NCI-H774 (cell line): ENCODE measurements at regions not wholly inside any gene's neighbourhood (a gene's known extent, or its start where the extent isn't known, plus 50 kb on each side); places are given as distances from the start of the nearest gene placed in this dataset.

ENCODE experiments used
- DNase-seq: peaks from one replicate; lab custom pipeline; 2025; lab: John Stamatoyannopoulos, UW

GRCh38 chr21:16072737-16073136 lies 343.0 kb downstream of the USP25 start:
- DNase-seq = no peak

GRCh38 chr21:16073586-16073985 lies 343.8 kb downstream of the USP25 start:
- no peak for DNase-seq

- DNase-seq = no peak
These were observed 345.2 kb downstream of the USP25 start for GRCh38 chr21:16074950-16075489.

GRCh38 chr21:16075649-16076282 lies 346.0 kb downstream of the USP25 start:
- no peak for DNase-seq

- no peak for DNase-seq
These were observed 346.7 kb downstream of the USP25 start for GRCh38 chr21:16076465-16076864.

GRCh38 chr21:16078382-16078781 lies 348.6 kb downstream of the USP25 start:
- DNase-seq = no peak

GRCh38 chr21:16079830-16080229 lies 350.0 kb downstream of the USP25 start:
- peak; percentile 46 for DNase-seq

GRCh38 chr21:16081304-16081703 lies 351.5 kb downstream of the USP25 start:
- no peak for DNase-seq

GRCh38 chr21:16082038-16082816 lies 352.4 kb downstream of the USP25 start:
- DNase-seq = no peak

- DNase-seq = no peak
These were observed 355.1 kb downstream of the USP25 start for GRCh38 chr21:16084776-16085364.

- no peak for DNase-seq
These were observed 355.6 kb downstream of the USP25 start for GRCh38 chr21:16085421-16085820.

GRCh38 chr21:16086121-16086520 lies 356.3 kb downstream of the USP25 start:
- no peak for DNase-seq

GRCh38 chr21:16086936-16087335 lies 357.2 kb downstream of the USP25 start:
- DNase-seq = no peak

GRCh38 chr21:16087523-16087922 lies 357.7 kb downstream of the USP25 start:
- DNase-seq = no peak

GRCh38 chr21:16088056-16088455 lies 358.3 kb downstream of the USP25 start:
- no peak for DNase-seq

- DNase-seq = no peak
These were observed 365.2 kb downstream of the USP25 start for GRCh38 chr21:16095005-16095404.

GRCh38 chr21:16096988-16097387 lies 367.2 kb downstream of the USP25 start:
- no peak for DNase-seq

GRCh38 chr21:16102113-16102512 lies 372.3 kb downstream of the USP25 start:
- DNase-seq = no peak

GRCh38 chr21:16108561-16109075 lies 378.8 kb downstream of the USP25 start:
- no peak for DNase-seq

- no peak for DNase-seq
These were observed 383.4 kb downstream of the USP25 start for GRCh38 chr21:16113052-16113715.

- DNase-seq = no peak
These were observed 385.7 kb downstream of the USP25 start for GRCh38 chr21:16115461-16115860.

- no peak for DNase-seq
These were observed 386.3 kb downstream of the USP25 start for GRCh38 chr21:16116069-16116468.
